ENCODE measurements at regions not wholly inside any gene's neighbourhood (a gene's known extent, or its start where the extent isn't known, plus 50 kb on each side); places are given as distances from the start of the nearest gene placed in this dataset.
"Not testable (repeated sequence)": the region's sequence is repeated elsewhere in the genome, so short reads cannot be mapped to it uniquely, and the experiment has no call there.

DNA sequence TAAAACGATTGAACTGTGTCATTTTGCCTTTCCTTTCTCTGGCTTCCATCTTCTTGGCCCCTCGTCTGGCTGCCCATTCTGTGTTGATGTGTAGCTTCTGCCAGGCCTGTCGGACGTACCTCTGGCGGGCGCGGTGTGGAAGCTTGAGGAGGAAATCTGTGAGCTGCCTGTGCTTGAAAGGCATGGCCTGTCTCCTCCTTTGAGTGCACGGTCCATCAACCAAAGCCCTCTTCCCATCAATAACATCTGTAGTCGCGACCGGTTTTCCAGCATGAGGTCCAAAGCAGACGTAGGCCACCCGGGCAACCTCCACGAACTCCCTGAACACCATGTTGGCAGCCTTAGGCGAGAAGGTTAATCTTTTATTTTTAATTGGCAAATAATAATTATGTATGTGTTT is 202.7 kb downstream of the CRLF2 start:
- no peak for DNase-seq

DNA sequence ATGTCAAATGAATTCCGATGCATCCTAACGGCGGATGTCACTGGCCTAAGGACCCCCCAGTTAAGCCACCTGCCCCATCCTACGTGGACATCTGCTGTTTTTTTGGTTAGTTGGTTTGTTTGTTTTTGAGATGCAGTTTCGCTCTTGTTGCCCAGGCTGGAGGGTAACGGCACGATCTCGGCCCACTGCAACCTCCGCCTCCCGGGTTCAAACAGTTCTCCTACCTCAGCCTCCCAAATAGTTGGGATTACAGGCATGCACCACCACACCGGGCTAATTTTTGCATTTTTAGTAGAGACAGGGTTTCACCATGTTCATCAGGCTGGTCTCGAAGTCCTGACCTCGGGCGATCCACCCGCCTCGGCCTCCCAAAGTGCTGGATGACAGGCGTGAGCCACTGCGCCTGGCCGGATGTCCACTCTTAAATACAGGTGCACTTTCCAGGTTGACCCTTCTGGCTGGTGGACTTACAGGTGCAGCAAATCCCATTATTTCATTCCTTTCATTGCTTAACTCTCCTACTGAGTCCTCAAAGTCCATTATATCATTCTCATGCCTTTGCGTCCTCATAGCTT is 206.2 kb downstream of the CRLF2 start:
- no peak for DNase-seq

DNA sequence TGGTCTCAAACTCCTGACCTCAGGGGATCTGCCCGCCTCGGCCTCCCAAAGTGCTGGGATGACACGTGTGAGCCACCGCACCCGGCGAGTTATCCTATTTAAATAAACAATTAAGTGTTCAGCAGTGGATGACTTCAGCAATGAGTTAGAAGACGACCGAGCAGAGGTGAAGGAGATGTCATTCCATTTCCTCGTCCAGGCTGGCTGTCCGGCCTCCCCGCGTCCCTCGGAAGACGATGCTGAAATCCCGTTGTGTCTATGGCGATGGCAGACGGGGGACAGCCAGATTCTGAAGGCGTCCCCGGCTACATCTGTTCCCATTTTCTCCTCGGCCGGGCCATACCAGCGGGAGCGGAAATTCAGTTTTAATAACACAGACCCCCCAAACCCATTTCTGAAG is 209.8 kb downstream of the CRLF2 start:
- no peak for DNase-seq

DNA sequence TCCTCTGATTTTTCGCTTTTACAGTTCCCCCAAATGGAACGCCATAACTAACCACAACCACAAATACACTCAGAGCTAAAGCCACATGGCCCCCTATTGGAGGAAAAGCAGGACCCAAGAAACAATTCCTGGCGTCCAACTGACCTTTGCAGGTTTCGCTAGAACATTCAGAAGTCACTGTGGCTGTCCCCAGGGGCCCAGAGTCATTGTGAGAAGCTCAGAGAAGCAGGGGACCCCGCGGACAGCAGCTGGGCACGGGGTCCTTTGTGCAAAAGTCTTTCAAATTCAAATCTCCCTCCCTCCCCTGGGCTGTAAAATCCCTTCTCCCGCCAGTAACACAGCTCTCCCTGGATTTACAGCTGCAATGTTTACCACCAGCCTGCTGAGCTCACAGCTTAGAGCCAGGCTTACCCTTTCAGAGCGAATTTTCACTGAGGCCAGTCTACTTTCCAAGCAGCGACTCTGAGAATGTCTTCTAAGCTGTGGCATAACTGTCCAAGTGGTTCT is 214.8 kb downstream of the CRLF2 start:
- no peak for DNase-seq

DNA sequence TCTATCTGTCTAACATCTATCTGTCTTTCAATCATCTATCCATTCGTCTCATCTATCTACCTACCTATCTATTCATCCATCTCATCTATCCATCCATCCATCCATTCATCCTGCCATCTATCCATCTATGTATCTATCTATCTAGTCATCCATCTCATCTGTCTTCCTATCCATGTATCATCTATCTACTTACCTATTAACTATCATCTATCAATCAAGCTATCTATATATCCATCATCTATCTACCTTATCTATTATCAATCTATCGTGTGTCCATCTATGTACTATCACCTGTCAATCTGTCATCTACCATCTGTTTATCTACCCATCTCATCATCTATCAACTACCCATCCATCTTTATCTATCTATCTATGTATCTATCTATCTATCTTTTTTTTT is 217.7 kb downstream of the CRLF2 start:
- no peak for DNase-seq

DNA sequence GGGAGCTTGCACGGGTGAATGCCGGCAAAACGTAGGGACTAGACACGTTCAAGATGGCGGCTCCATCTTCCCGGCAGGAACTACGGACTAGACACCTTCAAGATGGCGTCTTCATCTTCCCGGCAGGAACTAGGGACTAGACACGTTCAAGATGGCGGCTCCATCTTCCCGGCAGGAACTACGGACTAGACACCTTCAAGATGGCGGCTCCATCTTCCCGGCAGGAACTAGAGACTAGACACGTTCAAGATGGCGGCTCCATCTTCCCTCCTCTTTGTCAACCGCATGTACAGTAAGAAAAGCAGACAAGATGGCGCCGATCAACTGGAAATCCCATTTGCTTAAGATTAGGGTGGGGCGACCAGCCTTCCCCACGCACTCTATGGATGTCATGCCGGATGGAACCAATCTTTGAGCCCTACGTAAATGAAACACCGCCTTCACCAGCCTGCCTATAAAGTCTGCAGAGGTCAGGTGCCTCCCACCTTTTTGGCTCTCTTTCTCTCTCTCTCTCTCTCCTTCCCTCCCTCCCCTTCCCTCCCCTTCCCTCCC is 222.4 kb downstream of the CRLF2 start:
- peak; percentile 10 to 42 for DNase-seq

DNA sequence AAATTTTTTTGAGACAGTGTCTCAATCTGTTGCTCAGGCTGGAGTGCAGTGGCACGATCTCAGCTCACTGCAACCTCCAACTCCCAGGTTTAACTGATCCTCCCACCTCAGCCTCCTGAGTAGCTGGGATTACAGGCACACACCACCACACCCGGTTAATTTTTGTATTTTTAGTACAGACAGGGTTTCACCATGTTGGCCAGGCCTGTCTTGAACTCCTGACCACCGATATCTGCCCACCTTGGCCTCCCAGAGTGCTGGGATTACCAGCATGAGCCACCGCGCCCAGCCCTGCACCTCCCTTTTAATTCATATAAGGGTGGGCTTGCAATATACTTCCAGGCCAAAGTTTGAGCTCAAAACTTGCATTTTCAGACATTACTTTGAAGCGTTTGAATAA is 223.9 kb downstream of the CRLF2 start:
- DNase-seq, result not testable (repeated sequence)

DNA sequence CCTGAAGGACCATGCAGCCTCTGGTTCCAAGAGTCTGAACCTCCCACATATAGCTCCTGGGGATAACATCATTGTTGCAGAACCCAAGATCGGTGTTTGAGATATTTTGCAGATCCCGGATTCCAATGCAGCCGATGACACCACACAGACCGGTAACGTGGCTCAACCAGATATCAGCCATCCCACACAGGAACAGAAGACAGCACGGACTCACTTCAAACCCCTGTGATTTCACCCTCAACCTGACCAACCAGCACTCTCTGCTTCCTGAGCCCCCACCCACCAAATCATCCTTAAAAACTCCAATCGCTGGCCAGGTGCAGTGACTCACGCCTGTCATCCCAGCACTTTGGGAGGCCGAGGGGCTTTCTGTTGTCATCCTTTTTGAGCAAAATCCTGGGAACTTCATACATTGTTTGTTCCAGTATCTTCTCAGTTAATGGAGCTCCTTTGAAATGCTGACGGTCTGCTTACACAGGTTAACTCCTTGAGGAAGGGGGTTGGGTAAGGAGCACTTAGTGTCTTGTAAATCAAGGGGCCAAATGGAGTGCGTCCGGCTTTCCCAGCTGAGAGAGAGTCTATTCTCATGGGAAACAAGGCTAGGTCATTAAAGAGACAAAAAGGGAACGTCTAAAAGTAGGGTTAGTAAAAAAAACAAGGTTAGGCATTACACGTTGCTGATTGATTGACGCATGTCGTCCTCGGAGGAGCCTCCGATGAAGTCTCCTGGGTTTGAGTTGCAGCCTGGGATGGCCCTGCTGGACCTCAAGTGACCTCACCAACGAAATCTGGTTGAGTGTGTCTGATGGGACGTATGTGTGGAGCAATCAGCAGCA is 230.4 kb downstream of the CRLF2 start:
- no peak for DNase-seq

DNA sequence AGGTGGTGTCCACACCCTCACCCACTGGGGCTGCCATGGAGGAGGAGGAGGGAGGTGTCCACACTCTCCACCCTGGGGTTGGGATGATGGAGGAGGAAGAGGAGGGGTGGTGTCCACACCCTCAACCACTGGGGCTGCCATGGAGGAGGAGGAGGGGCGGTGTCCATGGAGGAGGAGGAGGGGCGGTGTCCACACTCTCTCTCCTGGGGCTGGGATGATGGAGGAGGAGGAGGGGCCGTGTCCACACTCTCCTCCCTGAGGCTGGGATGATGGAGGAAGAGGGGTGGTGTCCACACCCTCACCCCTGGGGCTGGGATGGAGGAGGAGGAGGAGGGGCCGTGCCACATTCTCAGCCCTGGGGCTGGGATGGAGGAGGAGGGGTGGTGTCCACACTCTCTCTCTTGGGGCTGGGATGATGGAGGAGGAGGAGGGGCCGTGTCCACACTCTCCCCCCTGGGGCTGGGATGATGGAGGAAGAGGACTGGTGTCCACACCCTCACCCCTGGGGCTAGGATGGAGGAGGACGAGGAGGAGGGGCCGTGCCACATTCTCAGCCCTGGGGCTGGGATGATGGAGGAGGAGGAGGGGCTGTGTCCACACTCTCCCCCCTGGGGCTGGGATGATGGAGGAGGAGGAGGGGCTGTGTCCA is 231.7 kb downstream of the CRLF2 start:
- no peak for DNase-seq

DNA sequence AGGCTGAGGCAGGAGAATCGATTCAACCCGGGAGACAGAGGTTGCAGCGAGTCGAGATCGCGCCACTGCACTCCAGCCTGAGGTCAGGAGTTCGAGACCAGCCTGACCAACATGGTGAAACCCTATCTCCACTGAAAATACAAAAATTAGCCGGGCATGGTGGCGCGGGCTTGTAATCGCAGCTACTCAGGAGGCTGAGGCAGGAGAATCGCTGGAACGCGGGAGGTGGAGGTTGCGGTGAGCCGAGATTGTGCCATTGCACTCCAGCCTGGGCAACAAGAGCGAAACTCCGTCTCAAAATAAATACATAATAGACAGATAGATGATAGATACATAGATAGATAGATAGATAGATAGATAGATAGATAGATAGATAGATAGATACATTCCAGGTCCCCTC is 233.3 kb downstream of the CRLF2 start:
- DNase-seq, result not testable (repeated sequence)

DNA sequence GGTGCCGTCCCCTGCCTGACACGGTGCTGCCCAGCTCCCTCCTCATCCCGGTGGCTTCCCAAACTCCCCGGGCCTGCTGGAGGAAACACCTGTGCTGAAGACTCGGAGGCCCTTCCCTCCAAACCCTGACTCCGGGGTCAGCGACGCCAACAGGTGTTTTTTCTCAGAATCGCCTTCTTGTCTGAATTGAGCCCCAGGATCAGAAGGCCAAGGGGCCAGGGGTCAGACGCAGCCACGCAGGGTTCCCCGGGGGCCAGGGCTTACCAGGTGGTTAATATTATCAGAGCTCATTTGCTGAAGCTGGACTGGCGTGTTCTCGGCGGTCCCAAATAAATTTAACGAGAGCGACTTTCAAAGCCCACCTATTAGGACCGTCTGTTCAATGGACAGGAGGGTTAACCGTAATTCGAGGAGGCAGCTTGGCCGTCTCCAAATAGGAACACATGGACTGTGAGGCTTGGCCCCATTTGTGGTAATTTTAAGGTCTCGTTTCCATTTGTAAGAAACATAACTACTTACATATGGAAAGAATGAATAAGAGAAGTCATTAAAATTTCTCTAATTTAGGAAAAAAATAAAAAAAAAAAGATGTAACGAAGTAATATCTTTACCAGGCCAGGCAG is 239.3 kb downstream of the CRLF2 start:
- DNase-seq, result no peak

DNA sequence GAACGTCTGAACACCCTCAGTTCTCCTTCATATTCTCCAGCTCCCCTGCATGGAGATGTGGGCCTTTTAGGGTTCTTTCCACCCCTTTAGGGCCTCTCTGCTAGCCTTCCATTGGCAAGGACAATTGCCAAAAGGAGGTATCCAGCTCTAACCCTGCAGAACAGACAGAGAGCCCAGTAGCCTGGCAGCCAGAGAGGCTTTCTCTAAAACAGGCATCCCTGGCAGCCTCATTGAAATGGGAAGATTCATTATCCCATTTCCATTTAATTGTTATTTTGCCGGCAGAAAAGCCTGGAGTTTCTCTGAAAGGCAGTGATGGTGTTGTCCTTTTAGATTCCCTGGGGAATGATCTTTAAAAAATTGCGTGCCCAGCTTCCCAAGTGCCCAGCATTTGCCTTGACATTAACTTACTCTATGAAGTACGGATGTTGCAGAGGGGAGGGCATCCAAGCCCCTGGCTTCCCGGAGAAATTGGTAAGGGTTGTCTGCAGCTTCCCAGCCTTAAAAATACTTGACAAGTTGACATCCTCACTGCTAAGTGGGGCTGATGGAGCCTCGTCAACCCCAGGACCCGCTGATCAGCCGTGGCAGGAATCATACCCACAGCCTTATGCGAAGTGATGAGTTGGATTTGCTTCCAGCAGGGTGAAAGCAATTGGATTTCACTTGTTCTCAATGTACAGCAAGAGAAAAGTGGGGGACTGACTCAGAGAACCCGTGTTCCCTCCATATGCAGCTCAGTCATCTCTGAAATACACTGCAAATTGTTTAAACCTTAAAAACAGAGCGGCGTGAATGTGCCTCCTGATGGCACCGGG is 244.1 kb downstream of the CRLF2 start:
- no peak for DNase-seq

DNA sequence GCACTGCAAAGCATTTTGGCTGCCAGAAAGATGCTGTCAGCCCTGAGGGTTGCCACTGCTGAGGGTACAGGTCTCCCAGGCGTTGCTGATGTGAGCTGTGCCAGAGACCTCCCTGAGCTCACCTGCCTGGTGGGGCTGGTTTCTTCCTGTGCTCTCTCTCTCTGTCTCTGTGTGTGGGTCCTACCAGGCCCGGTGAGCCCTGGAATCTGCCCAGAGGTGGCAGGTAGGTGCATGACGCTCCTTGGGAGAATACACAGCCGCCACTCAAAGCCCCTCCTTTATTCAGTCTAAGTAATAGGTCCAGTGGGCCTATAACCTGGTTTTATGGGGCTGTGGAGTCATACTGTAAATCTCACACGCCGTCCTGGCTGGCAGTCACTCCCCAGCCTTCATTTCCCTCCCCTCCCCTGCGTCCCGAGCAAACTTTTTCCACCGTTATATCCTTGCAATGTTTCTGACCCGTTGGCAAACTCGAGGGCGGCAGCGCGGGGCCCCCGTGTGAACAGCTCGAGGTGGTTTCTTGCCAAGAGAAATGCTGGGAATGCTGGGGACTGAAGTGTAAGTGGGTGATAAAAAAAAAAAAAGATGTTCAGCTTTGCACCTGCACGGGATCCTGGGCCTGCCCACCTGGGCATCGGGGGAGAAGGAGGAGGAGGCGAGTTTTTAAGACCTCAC is 245.9 kb downstream of the CRLF2 start:
- DNase-seq, result no peak

DNA sequence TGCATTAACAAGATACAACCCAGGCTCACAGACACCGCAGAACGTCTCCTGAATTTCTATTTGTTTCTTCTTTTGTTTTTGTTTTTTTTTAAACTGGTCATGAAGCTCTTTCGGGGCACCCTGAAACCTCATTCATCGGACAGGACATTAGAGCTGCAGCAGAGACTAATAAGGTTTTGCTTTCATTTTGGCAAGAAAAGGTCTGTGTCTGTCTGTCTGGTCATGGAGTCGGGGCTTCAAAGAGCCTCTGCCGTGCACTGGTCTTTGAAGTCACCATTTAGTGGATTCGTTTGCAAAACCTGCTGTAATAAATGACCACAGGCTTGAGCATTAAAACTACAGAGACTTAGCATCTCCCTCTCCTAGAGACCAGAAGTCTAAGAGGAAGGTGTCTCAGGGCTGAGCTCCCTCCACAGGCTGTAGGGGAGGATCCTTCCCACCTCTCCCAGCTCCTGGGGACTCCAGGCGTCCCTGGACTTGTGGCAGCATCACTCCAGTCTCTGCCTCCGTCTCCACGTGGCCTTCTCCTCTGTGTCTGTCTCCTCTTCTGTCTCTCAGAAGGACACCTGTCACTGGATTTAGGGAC is 247.5 kb downstream of the CRLF2 start:
- DNase-seq, result no peak

DNA sequence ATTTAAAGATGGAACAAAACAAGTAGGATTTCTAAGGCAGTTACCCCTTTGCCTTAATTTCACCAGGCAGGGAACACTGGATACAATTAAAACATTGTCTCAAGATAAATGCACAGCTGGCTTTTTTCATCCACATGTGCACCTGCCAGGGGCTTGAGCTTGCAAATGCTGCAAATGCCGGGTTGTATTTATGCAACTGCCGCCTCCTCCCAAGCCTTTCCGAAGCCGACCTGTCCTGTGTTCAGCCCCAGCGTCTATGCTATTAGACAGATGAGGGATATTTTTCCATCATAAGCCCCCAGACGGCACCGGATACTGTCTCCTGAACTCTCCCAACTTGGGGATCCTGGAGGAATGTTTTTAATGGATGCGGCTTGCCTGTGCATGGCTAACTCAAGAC is 251.6 kb downstream of the CRLF2 start:
- no peak for DNase-seq

DNA sequence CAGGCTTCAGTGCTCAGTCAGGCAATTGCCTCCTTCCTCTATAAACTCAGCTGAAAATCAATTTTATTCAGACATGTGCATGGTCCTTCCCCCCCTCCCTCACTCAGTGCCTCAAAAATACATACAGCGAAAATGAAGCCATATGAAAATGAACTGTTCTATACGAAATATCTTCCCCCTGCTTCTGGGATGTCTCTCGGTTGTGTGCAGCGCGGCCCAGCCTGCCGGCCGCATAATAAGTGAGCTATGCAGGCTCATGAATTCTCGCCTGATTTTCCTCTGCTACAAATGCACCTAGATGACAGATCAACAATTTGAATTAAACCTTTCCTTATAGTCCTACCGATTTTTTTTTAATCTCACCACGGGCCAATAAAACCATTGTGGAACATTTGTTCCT is 252.9 kb downstream of the CRLF2 start:
- DNase-seq, result no peak

DNA sequence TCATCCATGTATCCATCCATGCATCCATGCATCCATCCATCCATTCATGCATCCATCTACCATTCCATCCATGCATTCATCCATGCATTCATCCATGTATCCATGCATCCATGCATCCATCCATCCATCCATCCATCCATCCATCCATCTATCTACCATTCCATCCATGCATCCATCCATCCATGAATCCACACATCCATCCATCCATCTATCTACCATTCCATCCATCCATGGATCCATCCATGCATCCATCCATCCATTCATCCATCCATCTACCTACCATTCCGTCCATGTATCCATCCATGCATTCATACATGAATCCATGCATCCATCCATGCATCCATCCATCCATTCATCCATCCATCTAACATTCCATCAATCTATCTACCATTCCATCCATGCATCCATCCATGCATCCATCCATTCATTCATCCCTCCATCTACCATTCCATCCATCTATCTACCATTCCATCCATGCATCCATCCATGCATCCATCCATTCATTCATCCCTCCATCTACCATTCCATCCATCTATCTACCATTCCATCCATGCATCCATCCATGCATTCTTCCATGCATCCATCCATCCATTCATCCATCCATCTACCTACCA is 257.2 kb downstream of the CRLF2 start:
- DNase-seq, result not testable (repeated sequence)

DNA sequence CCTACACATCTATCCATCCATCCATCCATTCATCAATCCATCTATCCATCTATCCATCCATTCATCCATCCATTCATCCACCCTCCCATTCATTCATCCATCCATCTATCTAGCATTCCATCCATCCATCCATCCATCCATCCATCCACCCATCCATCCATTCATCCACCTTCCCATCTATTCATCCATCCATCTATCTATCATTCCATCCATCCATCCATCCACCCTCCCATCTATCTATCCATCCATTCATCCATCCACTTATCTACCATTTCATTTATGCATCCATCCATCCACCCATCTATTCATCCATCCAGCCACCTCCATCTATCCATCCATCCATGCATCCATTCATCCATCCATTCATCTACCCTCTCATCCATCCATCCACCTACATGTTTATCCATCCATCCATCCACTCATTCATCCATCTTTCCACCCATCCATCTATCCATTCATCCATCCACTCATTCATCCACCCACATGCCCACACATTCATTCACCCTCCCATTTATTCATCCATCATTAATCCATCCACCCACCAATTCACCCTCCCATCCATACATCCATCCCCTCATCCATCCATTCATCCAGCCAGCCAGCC is 258.5 kb downstream of the CRLF2 start:
- DNase-seq, result no peak

DNA sequence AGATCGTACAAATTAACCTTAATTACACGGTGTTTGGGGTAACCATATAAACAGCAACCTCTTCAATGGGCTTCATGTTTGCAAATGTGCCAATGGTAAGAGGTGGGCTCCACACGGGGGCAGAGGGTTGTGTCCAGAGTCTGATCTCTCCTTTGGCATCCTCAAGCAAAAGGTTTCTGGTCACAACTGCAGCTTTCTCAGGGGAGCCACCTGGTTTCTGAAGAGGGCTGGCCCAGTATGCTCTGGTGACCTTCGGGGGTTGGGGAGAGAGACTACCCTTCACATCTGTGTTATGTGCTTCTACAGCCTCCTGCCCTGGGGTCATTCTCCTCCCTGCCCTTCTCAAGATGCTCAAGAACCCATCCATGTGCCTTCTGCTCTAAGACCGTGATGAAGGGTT is 259.6 kb downstream of the CRLF2 start:
- no peak for DNase-seq

DNA sequence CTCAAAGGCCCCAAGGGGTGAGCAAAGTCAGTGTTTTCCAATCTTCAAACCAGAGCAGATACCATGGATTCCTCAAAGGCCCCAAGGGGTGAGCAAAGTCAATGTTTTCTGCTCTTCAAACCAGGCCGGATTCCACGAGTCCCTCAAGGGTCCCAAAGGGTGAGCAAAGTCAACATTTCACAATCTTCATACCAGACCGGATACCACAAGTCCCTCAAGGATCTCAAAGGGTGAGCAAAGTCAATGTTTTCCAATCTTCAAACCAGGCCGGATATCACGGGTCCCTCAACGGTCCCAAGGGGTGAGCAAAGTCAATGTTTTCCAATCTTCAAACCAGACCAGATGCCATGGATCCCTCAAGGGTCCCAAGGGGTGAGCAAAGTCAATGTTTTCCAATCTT is 265.2 kb downstream of the CRLF2 start:
- DNase-seq, result not testable (repeated sequence)
